CD4-positive, alpha-beta T cell (primary cell): ENCODE measurements at regions not wholly inside any gene's neighbourhood (a gene's known extent, or its start where the extent isn't known, plus 50 kb on each side); places are given as distances from the start of the nearest gene placed in this dataset.

Experiments used
- ATAC-seq: fragments of 200-7000 bp; cut with Tn5 transposase; one replicate; pipeline ENCODE4 v1.10.0; 2022; ENCODE audit warnings: mild to moderate bottlenecking; ENCODE audit not compliant: poor library complexity
- CTCF ChIA-PET: fragments of 350-600 bp; sonication (Branson Sonifier 250); formaldehyde crosslinking; loops from one replicate; lab custom pipeline; 2021; ENCODE audit warnings: antibody characterized with exemption, inconsistent platforms; lab: Charles Lee
- POLR2A ChIA-PET: fragments of 350-600 bp; sonication (Branson Sonifier 250); formaldehyde crosslinking; loops from one replicate; lab custom pipeline; 2021; ENCODE audit warnings: antibody characterized with exemption, inconsistent platforms; lab: Charles Lee
- DNase-seq, 14 experiments: peaks; one replicate each; pipeline ENCODE4 v3.0.0-alpha.2; 2013 to 2020; ENCODE audit warnings: mixed read lengths in 2 of 14
- H3K27ac ChIP-seq, 2 donors: one replicate each; pipeline versions ENCODE4 v1.5.1 to v1.7.0; 2013; ENCODE audit warnings: low read length in 2 of 2, low read depth in 1 of 2, mild to moderate bottlenecking in 1 of 2
- H3K27me3 ChIP-seq, 2 experiments: 1 replicate in 1 of 2; 2 replicates in 1 of 2; pipeline versions ENCODE4 v1.6.1 to v1.7.0; 2013; ENCODE audit warnings: low read length in 2 of 2, control low read depth in 1 of 2, mild to moderate bottlenecking in 1 of 2, moderate library complexity in 1 of 2; ENCODE audit not compliant: insufficient read depth in 2 of 2, control insufficient read depth in 1 of 2
- H3K36me3 ChIP-seq: one replicate; pipeline ENCODE4 v1.6.1; 2013; ENCODE audit warnings: low read length, control low read depth; ENCODE audit not compliant: insufficient read depth
- H3K4me1 ChIP-seq: one replicate; pipeline ENCODE4 v1.6.1; 2013; ENCODE audit warnings: low read length, control low read depth; ENCODE audit not compliant: insufficient read depth
- H3K4me3 ChIP-seq: one replicate; pipeline ENCODE4 v1.5.1; 2013; ENCODE audit warnings: mild to moderate bottlenecking, low read length, moderate library complexity
- H3K9me3 ChIP-seq, 2 experiments: 1 replicate in 1 of 2; 2 replicates in 1 of 2; pipeline versions ENCODE4 v1.6.1 to v1.7.0; 2013; ENCODE audit warnings: low read length in 2 of 2, mild to moderate bottlenecking in 2 of 2, control low read depth in 1 of 2, moderate library complexity in 1 of 2; ENCODE audit not compliant: control insufficient read depth in 1 of 2, insufficient read depth in 1 of 2
- H3K27ac Mint-ChIP-seq: one replicate; pipeline ENCODE4 v1.8.0; 2020; ENCODE audit warnings: mixed read lengths
- H3K27me3 Mint-ChIP-seq: one replicate; pipeline ENCODE4 v1.8.0; 2021; ENCODE audit warnings: mixed read lengths
- H3K36me3 Mint-ChIP-seq: one replicate; pipeline ENCODE4 v1.8.0; 2021; ENCODE audit warnings: low read depth, mixed read lengths
- H3K4me1 Mint-ChIP-seq: one replicate; pipeline ENCODE4 v1.8.0; 2021; ENCODE audit warnings: low read depth, mixed read lengths
- H3K4me3 Mint-ChIP-seq: one replicate; pipeline ENCODE4 v1.8.0; 2020; ENCODE audit warnings: mild to moderate bottlenecking, mixed read lengths
- H3K9me3 Mint-ChIP-seq: one replicate; pipeline ENCODE4 v1.8.0; 2020; ENCODE audit warnings: mixed read lengths
- intact Hi-C, 2 experiments: fragments of 100-400 bp; cut with DNase I in 1 of 2; cut with micrococcal nuclease in 1 of 2; formaldehyde crosslinking; loops; one replicate each; pipeline versions ENCODE4 v1.15.1 to v1.9.0; 2023 to 2025; cut with DNase I, micrococcal nuclease
- TF ChIP-seq, protein P1 (sequence below): fragments of 200-600 bp; IDR thresholded peaks from one replicate; pipeline ENCODE4 v1.8.0; 2022; ENCODE audit warnings: antibody characterized with exemption, mild to moderate bottlenecking

DNA sequence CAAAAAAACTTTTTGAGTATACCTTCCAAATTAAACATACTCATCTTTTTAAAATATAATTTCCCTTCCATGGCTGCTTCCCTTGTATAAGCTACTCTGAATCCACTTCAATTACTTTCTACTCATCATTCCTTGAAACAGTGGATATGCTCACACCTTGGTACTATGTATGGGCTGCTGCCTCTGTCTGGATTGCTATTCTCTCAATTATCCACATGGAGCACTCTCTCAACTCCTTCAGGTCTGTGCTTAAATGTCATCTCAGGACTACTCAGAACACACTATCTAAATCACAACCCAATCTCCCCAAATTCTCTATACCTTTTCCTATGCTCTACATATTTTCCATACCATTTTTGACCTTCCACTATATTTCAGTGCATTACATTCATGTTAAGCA is 898.9 kb upstream of the EPHA5 start:
- TF ChIP-seq, protein P1, sequence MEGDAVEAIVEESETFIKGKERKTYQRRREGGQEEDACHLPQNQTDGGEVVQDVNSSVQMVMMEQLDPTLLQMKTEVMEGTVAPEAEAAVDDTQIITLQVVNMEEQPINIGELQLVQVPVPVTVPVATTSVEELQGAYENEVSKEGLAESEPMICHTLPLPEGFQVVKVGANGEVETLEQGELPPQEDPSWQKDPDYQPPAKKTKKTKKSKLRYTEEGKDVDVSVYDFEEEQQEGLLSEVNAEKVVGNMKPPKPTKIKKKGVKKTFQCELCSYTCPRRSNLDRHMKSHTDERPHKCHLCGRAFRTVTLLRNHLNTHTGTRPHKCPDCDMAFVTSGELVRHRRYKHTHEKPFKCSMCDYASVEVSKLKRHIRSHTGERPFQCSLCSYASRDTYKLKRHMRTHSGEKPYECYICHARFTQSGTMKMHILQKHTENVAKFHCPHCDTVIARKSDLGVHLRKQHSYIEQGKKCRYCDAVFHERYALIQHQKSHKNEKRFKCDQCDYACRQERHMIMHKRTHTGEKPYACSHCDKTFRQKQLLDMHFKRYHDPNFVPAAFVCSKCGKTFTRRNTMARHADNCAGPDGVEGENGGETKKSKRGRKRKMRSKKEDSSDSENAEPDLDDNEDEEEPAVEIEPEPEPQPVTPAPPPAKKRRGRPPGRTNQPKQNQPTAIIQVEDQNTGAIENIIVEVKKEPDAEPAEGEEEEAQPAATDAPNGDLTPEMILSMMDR: no peak
- Histone ChIP-seq H3K9me3 (peaks cover 0 to 2% of the 10 kb centered on the region in 2 experiments), H3K4me3 (no peak overlapping the region), H3K4me1 (no peaks in the 10 kb centered on the region), H3K36me3 (no peaks in the 10 kb centered on the region), H3K27ac (no peak overlapping the region), H3K27me3 (no peaks in the 10 kb centered on the region)
- Mint-ChIP-seq H3K9me3 (peaks cover 2% of the 10 kb centered on the region), H3K27me3 (no peaks in the 10 kb centered on the region), H3K4me3 (no peak overlapping the region), H3K4me1 (no peaks in the 10 kb centered on the region), H3K27ac (no peak overlapping the region), H3K36me3 (no peaks in the 10 kb centered on the region)
- intact Hi-C loops: no loop called here
- CTCF ChIA-PET: no interaction called here
- ATAC-seq (no peak), DNase-seq (no peak)
- POLR2A ChIA-PET: no interaction called here

DNA sequence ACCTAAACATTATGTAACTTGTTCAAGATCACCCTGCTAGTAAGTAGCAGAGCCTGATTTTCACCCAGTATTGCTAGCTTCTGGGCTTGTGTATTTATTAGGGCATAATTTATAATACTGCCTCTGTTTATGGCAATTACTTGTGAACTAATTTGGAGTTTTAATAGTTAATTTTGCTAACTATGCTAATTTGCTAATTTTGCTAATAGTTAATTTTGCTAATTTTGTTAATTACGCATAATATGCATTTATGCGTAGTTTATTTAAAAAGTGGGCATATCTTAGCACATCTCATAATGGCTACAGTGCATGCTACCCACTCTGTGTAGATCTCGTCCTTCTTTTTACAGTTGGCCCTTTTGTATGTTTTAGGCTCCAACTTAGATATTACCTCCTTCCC is 898.1 kb upstream of the EPHA5 start:
- Histone ChIP-seq H3K4me1 (no peaks in the 10 kb centered on the region), H3K36me3 (no peaks in the 10 kb centered on the region), H3K27me3 (no peaks in the 10 kb centered on the region), H3K4me3 (no peak overlapping the region), H3K9me3 (peaks cover 0 to 3% of the 10 kb centered on the region in 2 experiments), H3K27ac (no peak overlapping the region)
- POLR2A ChIA-PET: no interaction called here
- ATAC-seq: no peak
- no peak for DNase-seq
- no peaks in the 10 kb centered on the region for H3K4me1 Mint-ChIP-seq
- H3K27ac Mint-ChIP-seq: no peak overlapping the region
- no peaks in the 10 kb centered on the region for H3K27me3 Mint-ChIP-seq
- intact Hi-C loops: no loop called here
- H3K4me3 Mint-ChIP-seq: no peak overlapping the region
- H3K9me3 Mint-ChIP-seq: peaks cover 2% of the 10 kb centered on the region
- H3K36me3 Mint-ChIP-seq: no peaks in the 10 kb centered on the region
- TF ChIP-seq, protein P1: no peak
- CTCF ChIA-PET: no interaction called here

DNA sequence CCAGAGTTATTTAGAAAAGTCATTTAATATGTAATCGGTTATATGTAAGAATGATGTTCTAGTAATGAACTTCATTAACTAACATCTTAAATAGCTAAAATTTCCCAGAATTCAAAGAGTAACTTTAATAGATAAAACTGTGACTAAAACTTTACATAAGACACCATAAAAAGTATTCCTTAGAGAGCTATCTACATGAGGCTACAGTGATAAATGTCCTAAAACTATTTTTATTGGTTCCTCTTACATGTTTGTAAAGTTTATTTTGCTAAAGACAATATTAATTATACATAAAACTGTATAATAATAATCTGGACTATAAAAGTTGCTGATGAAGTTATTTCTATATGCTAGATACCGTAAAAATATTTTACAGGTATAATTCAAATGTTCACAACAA is 897.7 kb upstream of the EPHA5 start:
- TF ChIP-seq, protein P1: no peak
- Mint-ChIP-seq H3K9me3 (peaks cover 2% of the 10 kb centered on the region), H3K36me3 (no peaks in the 10 kb centered on the region), H3K4me1 (no peaks in the 10 kb centered on the region), H3K4me3 (no peak overlapping the region), H3K27me3 (no peaks in the 10 kb centered on the region), H3K27ac (no peak overlapping the region)
- no peaks in the 10 kb centered on the region for H3K36me3 ChIP-seq
- H3K9me3 ChIP-seq: peaks cover 0 to 3% of the 10 kb centered on the region in 2 experiments
- ATAC-seq (no peak), DNase-seq (no peak)
- POLR2A ChIA-PET: no interaction called here
- H3K4me3 ChIP-seq: no peak overlapping the region
- H3K27ac ChIP-seq: no peak overlapping the region
- intact Hi-C loops: no loop called here
- H3K27me3 ChIP-seq: no peaks in the 10 kb centered on the region
- no peaks in the 10 kb centered on the region for H3K4me1 ChIP-seq
- CTCF ChIA-PET: no interaction called here
